ENCODE measurements at regions not wholly inside any gene's neighbourhood (a gene's known extent, or its start where the extent isn't known, plus 50 kb on each side); places are given as distances from the start of the nearest gene placed in this dataset.

- Histone ChIP-seq H3K27me3 (ENCODE audit: control insufficient read depth, insufficient read depth, low read length) (no peaks in the 10 kb centered on the region), H3K9me3 (ENCODE audit: control insufficient read depth, insufficient read depth, low read length) (no peaks in the 10 kb centered on the region), H3K27ac (ENCODE audit: low read length) (no peak overlapping the region), H3K4me3 (ENCODE audit: low read length) (no peak overlapping the region), H3K36me3 (ENCODE audit: control insufficient read depth, insufficient read depth, low read length) (no peaks in the 10 kb centered on the region), H3K4me1 (ENCODE audit: control insufficient read depth, insufficient read depth, low read length) (peaks cover 3% of the 10 kb centered on the region)
- 100% methylated on average over 1 of the region's 1 CpG for WGBS (ENCODE audit: insufficient coverage)
- Mint-ChIP-seq H3K9me3 (peaks cover 0 to 2% of the 10 kb centered on the region in 2 donors), H3K36me3 (no peaks in the 10 kb centered on the region), H3K4me1 (no peaks in the 10 kb centered on the region), H3K27me3 (ENCODE audit: low read depth in 2 of 2) (no peaks in the 10 kb centered on the region), H3K4me3 (no peak overlapping the region), H3K27ac (no peak overlapping the region)
- ATAC-seq (no peak), DNase-seq (no peak)
- no peak for TF ChIP-seq CTCF (IDR thresholded peaks at IDR 0.05)
- intact Hi-C loops (cut with micrococcal nuclease) = no loop called here
These were observed 166.1 kb downstream of the TMA16 start for GRCh38 chr4:163660636-163661035.

- Histone ChIP-seq H3K9me3 (ENCODE audit: control insufficient read depth, insufficient read depth, low read length) (no peaks in the 10 kb centered on the region), H3K36me3 (ENCODE audit: control insufficient read depth, insufficient read depth, low read length) (no peaks in the 10 kb centered on the region), H3K4me1 (ENCODE audit: control insufficient read depth, insufficient read depth, low read length) (peaks cover 3% of the 10 kb centered on the region), H3K4me3 (ENCODE audit: low read length) (no peak overlapping the region), H3K27me3 (ENCODE audit: control insufficient read depth, insufficient read depth, low read length) (no peaks in the 10 kb centered on the region), H3K27ac (ENCODE audit: low read length) (peak overlapping the region; percentile 67)
- H3K36me3 Mint-ChIP-seq = no peaks in the 10 kb centered on the region
- H3K9me3 Mint-ChIP-seq = no peaks in the 10 kb centered on the region
- 86% methylated on average over 4 of the region's 6 CpGs for WGBS (ENCODE audit: insufficient coverage)
- no peak overlapping the region for H3K27ac Mint-ChIP-seq
- no peak overlapping the region for H3K4me3 Mint-ChIP-seq
- H3K27me3 Mint-ChIP-seq (ENCODE audit: low read depth in 2 of 2) = no peaks in the 10 kb centered on the region
- intact Hi-C loops (cut with micrococcal nuclease) = no loop called here
- no peaks in the 10 kb centered on the region for H3K4me1 Mint-ChIP-seq
- DNase-seq = peak in 1 of 2 donors; percentile 20
- TF ChIP-seq CTCF (IDR thresholded peaks at IDR 0.05) = no peak
- no peak for ATAC-seq
These were observed 168.3 kb downstream of the TMA16 start for GRCh38 chr4:163662768-163663167.

- peaks cover 3% of the 10 kb centered on the region for H3K4me1 ChIP-seq (ENCODE audit: control insufficient read depth, insufficient read depth, low read length)
- H3K4me1 Mint-ChIP-seq = no peaks in the 10 kb centered on the region
- H3K27me3 ChIP-seq (ENCODE audit: control insufficient read depth, insufficient read depth, low read length) = no peaks in the 10 kb centered on the region
- TF ChIP-seq CTCF (IDR thresholded peaks at IDR 0.05) = no peak
- no peaks in the 10 kb centered on the region for H3K9me3 Mint-ChIP-seq
- ATAC-seq = no peak
- intact Hi-C loops (cut with micrococcal nuclease) = no loop called here
- no peak overlapping the region for H3K27ac Mint-ChIP-seq
- no peaks in the 10 kb centered on the region for H3K36me3 Mint-ChIP-seq
- no peak overlapping the region for H3K4me3 ChIP-seq (ENCODE audit: low read length)
- no peaks in the 10 kb centered on the region for H3K27me3 Mint-ChIP-seq (ENCODE audit: low read depth in 2 of 2)
- H3K9me3 ChIP-seq (ENCODE audit: control insufficient read depth, insufficient read depth, low read length) = no peaks in the 10 kb centered on the region
- H3K36me3 ChIP-seq (ENCODE audit: control insufficient read depth, insufficient read depth, low read length) = no peaks in the 10 kb centered on the region
- peak overlapping the region; percentile 68 for H3K27ac ChIP-seq (ENCODE audit: low read length)
- 21% methylated on average over 3 of the region's 5 CpGs for WGBS (ENCODE audit: insufficient coverage)
- DNase-seq = no peak
- no peak overlapping the region for H3K4me3 Mint-ChIP-seq
These were observed 169.2 kb downstream of the TMA16 start for GRCh38 chr4:163663454-163664225.

- Mint-ChIP-seq H3K4me1 (no peaks in the 10 kb centered on the region), H3K27me3 (ENCODE audit: low read depth in 2 of 2) (no peaks in the 10 kb centered on the region), H3K4me3 (no peak overlapping the region), H3K27ac (no peak overlapping the region), H3K36me3 (no peaks in the 10 kb centered on the region), H3K9me3 (no peaks in the 10 kb centered on the region)
- no peak for TF ChIP-seq CTCF (IDR thresholded peaks at IDR 0.05)
- Histone ChIP-seq H3K27me3 (ENCODE audit: control insufficient read depth, insufficient read depth, low read length) (no peaks in the 10 kb centered on the region), H3K36me3 (ENCODE audit: control insufficient read depth, insufficient read depth, low read length) (no peaks in the 10 kb centered on the region), H3K4me1 (ENCODE audit: control insufficient read depth, insufficient read depth, low read length) (peaks cover 3% of the 10 kb centered on the region), H3K27ac (ENCODE audit: low read length) (peak overlapping the region; percentile 43), H3K4me3 (ENCODE audit: low read length) (no peak overlapping the region), H3K9me3 (ENCODE audit: control insufficient read depth, insufficient read depth, low read length) (no peaks in the 10 kb centered on the region)
- intact Hi-C loops (cut with micrococcal nuclease) = no loop called here
- WGBS (ENCODE audit: insufficient coverage) = 91% methylated on average over 2 of the region's 2 CpGs
- ATAC-seq (no peak), DNase-seq (no peak)
These were observed 170.6 kb downstream of the TMA16 start for GRCh38 chr4:163665101-163665500.

All from natural killer cell (primary cell).